ENCODE measurements at regions not wholly inside any gene's neighbourhood (a gene's known extent, or its start where the extent isn't known, plus 50 kb on each side); places are given as distances from the start of the nearest gene placed in this dataset.
"Not testable (repeated sequence)": the region's sequence is repeated elsewhere in the genome, so short reads cannot be mapped to it uniquely, and the experiment has no call there.

- not testable (repeated sequence) for TF ChIP-seq CTCF, EZH2phosphoT487 (IDR thresholded peaks at IDR 0.05)
These were observed 93.2 kb upstream of the STK32A start for GRCh38 chr5:147141580-147141979.
